GM12891 (cell line): ENCODE measurements at regions not wholly inside any gene's neighbourhood (a gene's known extent, or its start where the extent isn't known, plus 50 kb on each side); places are given as distances from the start of the nearest gene placed in this dataset.

Experiments used
- DNase-seq: peaks from one replicate; pipeline ENCODE4 v3.0.0; 2011; ENCODE audit warnings: low spot score; ENCODE audit not compliant: insufficient read length
- FAIRE-seq: peaks from 2 replicates; lab custom pipeline; 2011; peaks lifted over from hg19 to GRCh38; lab: Jason Lieb, UNC
- PAX5 ChIP-seq: IDR thresholded peaks from 2 replicates; pipeline ENCODE4 v1.6.1; 2011; ENCODE audit warnings: low read length, moderate library complexity, mild to moderate bottlenecking; ENCODE audit not compliant: insufficient read depth, severe bottlenecking
- POLR2A ChIP-seq: IDR thresholded peaks from 2 replicates; pipeline ENCODE4 v1.6.1; 2011; ENCODE audit warnings: low read depth, low read length, control low read depth
- POLR2AphosphoS5 ChIP-seq: IDR thresholded peaks from 2 replicates; pipeline ENCODE4 v1.6.1; 2011; ENCODE audit warnings: low read depth, low read length, control low read depth
- POU2F2 ChIP-seq: IDR thresholded peaks from 2 replicates; pipeline ENCODE4 v1.6.1; 2011; ENCODE audit warnings: low read depth, mild to moderate bottlenecking, control low read depth, low read length, moderate library complexity
- SPI1 ChIP-seq: IDR thresholded peaks from 2 replicates; pipeline ENCODE4 v1.6.1; 2011; ENCODE audit warnings: low read depth, low read length, control low read depth
- TAF1 ChIP-seq: IDR thresholded peaks from 2 replicates; pipeline ENCODE4 v1.6.1; 2011; ENCODE audit warnings: low read depth, low read length, control low read depth

- no peak for TF ChIP-seq POLR2AphosphoS5
- no peak for TF ChIP-seq SPI1
- TF ChIP-seq POU2F2, result no peak
- TF ChIP-seq POLR2A, result no peak
- TF ChIP-seq TAF1, result no peak
- TF ChIP-seq PAX5, result no peak
- DNase-seq, result no peak
- no peak for FAIRE-seq
Observed at GRCh38 chr12:105985383-105985782, 153.4 kb downstream of the NUAK1 start.

- DNase-seq (no peak), FAIRE-seq (no peak)
- TF ChIP-seq PAX5, result no peak
- no peak for TF ChIP-seq TAF1
- TF ChIP-seq POLR2A, result no peak
- TF ChIP-seq SPI1, result no peak
- no peak for TF ChIP-seq POU2F2
- TF ChIP-seq POLR2AphosphoS5, result no peak
Observed at GRCh38 chr12:105986779-105987684, 151.7 kb downstream of the NUAK1 start.

GRCh38 chr12:105987685-105988035, 151.1 kb downstream of the NUAK1 start:
- no peak for DNase-seq
- TF ChIP-seq SPI1 (no peak), POU2F2 (no peak), TAF1 (no peak), POLR2A (no peak)
- no peak for FAIRE-seq

- no peak for DNase-seq
- FAIRE-seq, result no peak
- TF ChIP-seq SPI1, result no peak
- TF ChIP-seq POU2F2, result no peak
- no peak for TF ChIP-seq TAF1
Observed at GRCh38 chr12:105992849-105993740, 145.7 kb downstream of the NUAK1 start.

DNA sequence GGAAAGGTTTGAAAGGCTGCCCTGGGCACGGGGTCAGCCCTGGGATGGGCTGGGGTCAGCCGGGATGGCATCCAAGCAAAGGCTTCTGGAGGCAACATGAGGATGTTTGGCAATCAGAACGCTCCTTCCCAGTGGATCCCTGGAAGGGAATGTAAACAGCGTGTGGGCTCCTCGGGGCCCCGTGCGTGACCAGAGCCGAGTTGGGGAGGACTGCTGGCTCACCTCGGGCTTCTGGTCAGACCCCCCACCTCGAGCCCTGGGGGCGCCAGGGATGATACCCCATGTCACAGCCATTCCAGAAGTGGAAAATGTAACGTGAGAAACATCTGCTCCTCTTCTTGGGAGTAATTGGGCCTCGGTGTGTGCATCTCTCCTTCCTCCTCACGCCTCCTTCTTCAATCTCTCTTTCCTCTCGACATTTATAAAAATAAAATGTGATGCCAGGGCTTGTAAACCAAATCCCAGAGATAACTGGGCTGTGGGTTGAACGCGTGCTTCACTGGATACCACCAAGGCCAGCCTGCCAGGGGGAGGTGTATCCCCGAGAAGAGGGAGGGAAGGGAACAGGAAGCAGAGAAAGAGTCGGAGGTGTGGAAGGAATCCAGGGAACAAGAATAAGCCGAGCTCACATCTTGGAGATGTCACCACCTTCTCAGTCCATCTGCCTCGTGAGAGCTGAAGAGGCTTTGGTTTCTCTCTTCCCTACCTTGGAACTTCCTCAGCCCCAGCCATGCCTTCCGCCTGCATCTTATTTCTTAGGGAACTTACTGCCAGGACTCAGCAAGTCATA, 144.8 kb downstream of the NUAK1 start:
- FAIRE-seq, result no peak
- no peak for TF ChIP-seq SPI1
- TF ChIP-seq PAX5, result no peak
- no peak for TF ChIP-seq TAF1
- no peak for TF ChIP-seq POLR2A
- no peak for TF ChIP-seq POU2F2
- TF ChIP-seq POLR2AphosphoS5, result no peak

GRCh38 chr12:105995961-105996431, 142.8 kb downstream of the NUAK1 start:
- DNase-seq (no peak), FAIRE-seq (no peak)
- TF ChIP-seq POLR2A (no peak), POU2F2 (no peak), TAF1 (no peak), SPI1 (no peak), POLR2AphosphoS5 (no peak), PAX5 (no peak)

More for the DNA sequence above, 144.8 kb downstream of the NUAK1 start:
- no peak for DNase-seq

DNA sequence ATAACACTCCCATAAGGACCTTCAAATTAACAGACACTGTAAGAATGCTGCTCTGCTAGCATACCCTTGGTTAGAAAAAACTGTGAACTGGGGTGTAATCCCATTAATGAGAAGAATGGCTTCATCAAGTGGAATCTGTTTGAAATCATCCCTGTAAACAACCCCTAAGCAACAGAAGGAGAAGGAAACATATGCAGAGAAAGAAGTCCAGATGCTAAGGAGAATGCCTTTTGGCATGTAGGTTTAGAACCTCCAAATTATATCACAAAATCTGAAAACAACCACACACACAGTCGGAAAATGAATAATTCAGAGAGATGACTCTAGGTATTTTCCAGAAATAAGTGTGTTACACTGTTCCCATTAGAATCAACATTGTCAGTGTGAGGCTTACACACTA, 140.2 kb downstream of the NUAK1 start:
- FAIRE-seq (no peak), DNase-seq (no peak)
- no peak for TF ChIP-seq POLR2A
- no peak for TF ChIP-seq POLR2AphosphoS5
- no peak for TF ChIP-seq TAF1
- TF ChIP-seq PAX5, result no peak
- no peak for TF ChIP-seq POU2F2
- no peak for TF ChIP-seq SPI1

DNA sequence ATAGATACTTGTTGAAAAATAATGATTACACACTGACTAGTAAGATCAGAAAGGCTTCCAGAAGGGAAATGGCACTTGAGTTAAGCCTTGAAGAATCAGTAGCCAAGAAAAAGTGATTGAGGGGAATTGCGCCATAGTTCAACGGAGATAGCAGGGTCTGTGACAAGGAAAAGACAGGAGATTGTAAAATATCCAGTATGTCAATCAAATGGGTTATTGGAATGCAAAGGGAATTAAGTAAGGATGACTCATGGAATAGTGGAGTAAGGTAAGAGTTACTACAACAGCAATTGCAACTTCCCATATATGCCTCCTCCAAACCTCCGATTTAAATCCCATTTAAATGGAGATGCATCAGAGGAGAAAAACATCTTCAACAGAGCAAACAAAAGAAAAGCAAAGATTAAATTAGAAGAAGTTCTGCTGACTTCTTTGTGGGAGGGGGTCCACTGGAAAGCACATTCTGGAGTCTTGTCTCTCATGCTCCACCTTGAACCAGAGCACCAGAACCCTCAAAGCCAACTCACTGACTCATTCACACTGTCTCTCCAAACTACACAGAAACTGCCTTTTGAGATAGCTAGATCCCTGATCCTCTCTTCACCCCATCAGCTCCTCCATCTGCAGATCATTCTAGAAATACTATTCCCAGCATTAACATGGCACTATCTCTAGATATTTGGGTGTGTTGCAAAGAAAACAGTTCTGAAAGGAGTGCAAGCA, 138.2 kb downstream of the NUAK1 start:
- no peak for DNase-seq
- FAIRE-seq, result no peak
- TF ChIP-seq POU2F2, result no peak
- TF ChIP-seq POLR2A, result no peak
- TF ChIP-seq SPI1, result no peak
- TF ChIP-seq TAF1, result no peak
- no peak for TF ChIP-seq POLR2AphosphoS5
- TF ChIP-seq PAX5, result no peak

DNA sequence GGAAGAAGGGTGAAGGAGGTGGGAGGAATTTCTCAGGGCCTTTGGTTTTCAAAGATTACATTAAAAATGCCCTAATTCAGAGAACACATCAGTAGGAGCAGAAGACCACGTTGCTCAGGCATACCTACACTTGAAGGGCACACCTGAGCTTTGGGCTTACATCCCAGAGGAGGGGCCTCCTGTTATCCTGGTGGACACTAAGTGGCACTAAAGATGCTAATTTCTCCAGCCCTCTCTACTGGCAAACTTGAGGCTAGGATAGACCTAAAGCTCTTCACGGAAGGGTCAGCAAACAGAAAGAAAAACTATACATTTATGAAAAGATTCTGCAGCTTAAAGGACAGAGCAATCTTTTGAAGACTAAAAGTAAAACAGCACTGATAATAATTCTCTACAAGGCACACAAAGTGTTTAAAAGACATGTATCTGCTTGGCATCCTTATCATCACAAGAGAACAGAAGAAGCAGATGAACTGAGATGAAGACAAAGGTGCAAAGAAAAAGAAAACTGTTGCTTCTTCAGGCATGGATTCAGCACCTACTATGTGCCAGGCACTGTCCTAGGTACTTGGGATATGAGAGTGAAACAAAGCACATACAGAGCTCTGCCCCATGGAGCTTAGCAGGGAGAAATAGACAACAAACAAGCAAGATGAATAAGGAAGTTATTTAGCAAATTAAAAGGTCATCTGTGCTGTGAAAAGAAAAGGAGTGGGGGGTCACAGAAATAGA, 137.5 kb downstream of the NUAK1 start:
- no peak for FAIRE-seq
- TF ChIP-seq TAF1 (no peak), SPI1 (no peak), PAX5 (no peak), POLR2AphosphoS5 (no peak), POU2F2 (no peak), POLR2A (no peak)
- no peak for DNase-seq
